H9 (cell line): ENCODE measurements at regions not wholly inside any gene's neighbourhood (a gene's known extent, or its start where the extent isn't known, plus 50 kb on each side); places are given as distances from the start of the nearest gene placed in this dataset.

ENCODE experiments used
- DNase-seq: peaks from one replicate; pipeline ENCODE4 v3.0.0-alpha.2; 2017
- H2AFZ ChIP-seq: one replicate; pipeline ENCODE4 v1.6.1; 2013; ENCODE audit warnings: mild to moderate bottlenecking, low read length, control low read depth, moderate library complexity
- H2AK5ac ChIP-seq: 2 replicates; pipeline ENCODE4 v1.6.1; 2013; ENCODE audit warnings: low read length, control low read depth, mixed read lengths; ENCODE audit not compliant: insufficient read length
- H2BK120ac ChIP-seq: one replicate; pipeline ENCODE4 v1.6.1; 2013; ENCODE audit warnings: low read depth, mild to moderate bottlenecking, low read length, control low read depth, inconsistent platforms; ENCODE audit not compliant: poor library complexity, severe bottlenecking
- H2BK12ac ChIP-seq: 2 replicates; pipeline ENCODE4 v1.6.1; 2013; ENCODE audit warnings: low read length, control low read depth, mixed read lengths, low read depth; ENCODE audit not compliant: insufficient read length
- H2BK15ac ChIP-seq: 2 replicates; pipeline ENCODE4 v1.6.1; 2013; ENCODE audit warnings: low read depth, low read length, control low read depth
- H2BK20ac ChIP-seq: one replicate; pipeline ENCODE4 v1.6.1; 2013; ENCODE audit warnings: low read depth, mild to moderate bottlenecking, low read length, control low read depth, inconsistent platforms; ENCODE audit not compliant: poor library complexity, severe bottlenecking
- H2BK5ac ChIP-seq: 2 replicates; pipeline ENCODE4 v1.6.1; 2013; ENCODE audit warnings: low read length, control low read depth, mixed read lengths; ENCODE audit not compliant: insufficient read length
- H3K14ac ChIP-seq: 2 replicates; pipeline ENCODE4 v1.6.1; 2013; ENCODE audit warnings: low read length, control low read depth; ENCODE audit not compliant: insufficient read depth
- H3K18ac ChIP-seq: 2 replicates; pipeline ENCODE4 v1.6.1; 2013; ENCODE audit warnings: low read depth, mild to moderate bottlenecking, mixed read lengths, low read length, control low read depth; ENCODE audit not compliant: insufficient read length
- H3K23ac ChIP-seq: 2 replicates; pipeline ENCODE4 v1.6.1; 2013; ENCODE audit warnings: low read length, control low read depth, mixed read lengths, low read depth; ENCODE audit not compliant: insufficient read length
- H3K23me2 ChIP-seq: 2 replicates; pipeline ENCODE4 v1.6.1; 2013; ENCODE audit warnings: low read depth, mild to moderate bottlenecking, mixed read lengths, low read length, control low read depth; ENCODE audit not compliant: insufficient read length, poor library complexity, severe bottlenecking
- H3K27ac ChIP-seq: 2 replicates; pipeline ENCODE4 v1.5.1; 2013; ENCODE audit warnings: low read length, control low read depth, mixed read lengths, low read depth; ENCODE audit not compliant: insufficient read length
- H3K27me3 ChIP-seq: 2 replicates; pipeline ENCODE4 v1.6.1; 2013; ENCODE audit warnings: low read length, control low read depth, inconsistent platforms; ENCODE audit not compliant: insufficient read depth
- H3K4ac ChIP-seq: 2 replicates; pipeline ENCODE4 v1.6.1; 2013; ENCODE audit warnings: low read depth, mild to moderate bottlenecking, control low read depth, inconsistent platforms, low read length, moderate library complexity
- H3K4me1 ChIP-seq: 2 replicates; pipeline ENCODE4 v1.6.1; 2013; ENCODE audit warnings: low read length, control low read depth, inconsistent platforms; ENCODE audit not compliant: insufficient read depth
- H3K4me2 ChIP-seq: 2 replicates; pipeline ENCODE4 v1.6.1; 2013; ENCODE audit warnings: low read length, control low read depth, mixed read lengths; ENCODE audit not compliant: insufficient read length, insufficient read depth
- H3K56ac ChIP-seq: 2 replicates; pipeline ENCODE4 v1.6.1; 2013; ENCODE audit warnings: low read depth, mild to moderate bottlenecking, mixed read lengths, low read length, control low read depth; ENCODE audit not compliant: insufficient read length
- H3K79me1 ChIP-seq: 2 replicates; pipeline ENCODE4 v1.6.1; 2013; ENCODE audit warnings: low read depth, mild to moderate bottlenecking, moderate library complexity, low read length, control low read depth, inconsistent platforms; ENCODE audit not compliant: insufficient read depth, poor library complexity, severe bottlenecking
- H3K79me2 ChIP-seq: 2 replicates; pipeline ENCODE4 v1.6.1; 2013; ENCODE audit warnings: low read length, control low read depth, inconsistent platforms; ENCODE audit not compliant: insufficient read depth
- H3K9ac ChIP-seq: 2 replicates; pipeline ENCODE4 v1.6.1; 2013; ENCODE audit warnings: low read length, control low read depth, mixed read lengths; ENCODE audit not compliant: insufficient read length; ENCODE audit errors: extremely low read depth
- H3K9me3 ChIP-seq: one replicate; pipeline ENCODE4 v1.6.1; 2013; ENCODE audit warnings: low read depth, low read length, inconsistent platforms; ENCODE audit not compliant: control insufficient read depth
- H3T11ph ChIP-seq: one replicate; pipeline ENCODE4 v1.6.1; 2013; ENCODE audit warnings: mild to moderate bottlenecking, low read length, control low read depth, inconsistent platforms
- H4K20me1 ChIP-seq: one replicate; pipeline ENCODE4 v1.6.1; 2013; ENCODE audit not compliant: control insufficient read depth, insufficient read length, insufficient read depth
- H4K5ac ChIP-seq: 2 replicates; pipeline ENCODE4 v1.6.1; 2013; ENCODE audit warnings: low read depth, mild to moderate bottlenecking, mixed read lengths, low read length, control low read depth; ENCODE audit not compliant: insufficient read length
- H4K8ac ChIP-seq: replicated peaks from 2 replicates; pipeline ENCODE4 v1.6.1; 2013; ENCODE audit warnings: low read length, control low read depth, mixed read lengths, low read depth; ENCODE audit not compliant: insufficient read length
- H4K91ac ChIP-seq: 2 replicates; pipeline ENCODE4 v1.6.1; 2013; ENCODE audit warnings: low read depth, mild to moderate bottlenecking, moderate library complexity, mixed read lengths, low read length, control low read depth; ENCODE audit not compliant: insufficient read length
- H3K27ac Mint-ChIP-seq, 3 experiments: 2 replicates in 2 of 3; 3 replicates in 1 of 3; pipeline ENCODE4 v1.8.0; 2020 to 2021; ENCODE audit warnings: mixed read lengths in 3 of 3, mild to moderate bottlenecking in 1 of 3, moderate library complexity in 1 of 3
- H3K27me3 Mint-ChIP-seq: 2 replicates; pipeline ENCODE4 v1.8.0; 2021; ENCODE audit warnings: low read depth, mild to moderate bottlenecking, moderate library complexity, mixed read lengths
- H3K36me3 Mint-ChIP-seq, 3 experiments: 2 replicates in 2 of 3; 3 replicates in 1 of 3; pipeline ENCODE4 v1.8.0; 2020 to 2021; ENCODE audit warnings: low read depth in 3 of 3, mixed read lengths in 3 of 3; ENCODE audit not compliant: insufficient read depth in 1 of 3
- H3K4me1 Mint-ChIP-seq, 2 experiments: 2 replicates each; pipeline ENCODE4 v1.8.0; 2020; ENCODE audit warnings: mixed read lengths in 2 of 2
- H3K4me3 Mint-ChIP-seq, 2 experiments: 2 replicates in 1 of 2; 3 replicates in 1 of 2; pipeline ENCODE4 v1.8.0; 2020 to 2021; ENCODE audit warnings: mild to moderate bottlenecking in 2 of 2, mixed read lengths in 2 of 2, moderate library complexity in 1 of 2
- H3K9me3 Mint-ChIP-seq, 2 experiments: 2 replicates in 1 of 2; 3 replicates in 1 of 2; pipeline ENCODE4 v1.8.0; 2020; ENCODE audit warnings: mild to moderate bottlenecking in 2 of 2, mixed read lengths in 2 of 2, moderate library complexity in 1 of 2
- WGBS: extraction: QIAGEN DNeasy Blood & Tissue Kit; methylation state at CpG from one replicate; pipeline ENCODE4 v1.1.7; 2013; ENCODE audit warnings: missing lambda C conversion rate, low lambda C conversion rate, mixed read lengths; ENCODE audit not compliant: insufficient read length; ENCODE audit errors: extremely low coverage; 5-methylcytosine and 5-hydroxymethylcytosine counted together
- TF ChIP-seq, protein P1 (sequence below): fragments of 200-600 bp; sonication (generic); conservative IDR thresholded peaks from 3 replicates; pipeline ENCODE4 v1.8.0; 2021; ENCODE audit warnings: antibody characterized with exemption, mild to moderate bottlenecking

GRCh38 chr18:22789052-22789451 lies 144.1 kb upstream of the RBBP8 start:
- Histone ChIP-seq H3K23me2 (no peaks in the 10 kb centered on the region), H3K9ac (no peak overlapping the region), H3K56ac (no peak overlapping the region), H3K23ac (no peak overlapping the region), H3T11ph (no peak overlapping the region), H3K4me2 (no peak overlapping the region), H3K14ac (no peak overlapping the region), H4K5ac (no peak overlapping the region), H2BK120ac (no peak overlapping the region), H3K79me2 (no peaks in the 10 kb centered on the region), H2BK15ac (no peak overlapping the region), H2AFZ (no peak overlapping the region), H2BK20ac (no peak overlapping the region), H3K9me3 (no peaks in the 10 kb centered on the region), H2BK5ac (no peak overlapping the region), H4K91ac (no peak overlapping the region), H3K27me3 (no peaks in the 10 kb centered on the region), H3K4me1 (no peaks in the 10 kb centered on the region), H3K4ac (no peak overlapping the region), H3K18ac (no peak overlapping the region), H2AK5ac (no peak overlapping the region), H2BK12ac (no peak overlapping the region), H4K20me1 (no peaks in the 10 kb centered on the region), H3K79me1 (no peaks in the 10 kb centered on the region), H3K27ac (no peak overlapping the region), H4K8ac (no peak overlapping the region)
- Mint-ChIP-seq H3K4me1 (no peaks in the 10 kb centered on the region), H3K9me3 (no peaks in the 10 kb centered on the region), H3K4me3 (no peak overlapping the region), H3K27me3 (peaks cover 3% of the 10 kb centered on the region), H3K27ac (no peak overlapping the region), H3K36me3 (no peaks in the 10 kb centered on the region)
- no peak for DNase-seq
- TF ChIP-seq, protein P1, sequence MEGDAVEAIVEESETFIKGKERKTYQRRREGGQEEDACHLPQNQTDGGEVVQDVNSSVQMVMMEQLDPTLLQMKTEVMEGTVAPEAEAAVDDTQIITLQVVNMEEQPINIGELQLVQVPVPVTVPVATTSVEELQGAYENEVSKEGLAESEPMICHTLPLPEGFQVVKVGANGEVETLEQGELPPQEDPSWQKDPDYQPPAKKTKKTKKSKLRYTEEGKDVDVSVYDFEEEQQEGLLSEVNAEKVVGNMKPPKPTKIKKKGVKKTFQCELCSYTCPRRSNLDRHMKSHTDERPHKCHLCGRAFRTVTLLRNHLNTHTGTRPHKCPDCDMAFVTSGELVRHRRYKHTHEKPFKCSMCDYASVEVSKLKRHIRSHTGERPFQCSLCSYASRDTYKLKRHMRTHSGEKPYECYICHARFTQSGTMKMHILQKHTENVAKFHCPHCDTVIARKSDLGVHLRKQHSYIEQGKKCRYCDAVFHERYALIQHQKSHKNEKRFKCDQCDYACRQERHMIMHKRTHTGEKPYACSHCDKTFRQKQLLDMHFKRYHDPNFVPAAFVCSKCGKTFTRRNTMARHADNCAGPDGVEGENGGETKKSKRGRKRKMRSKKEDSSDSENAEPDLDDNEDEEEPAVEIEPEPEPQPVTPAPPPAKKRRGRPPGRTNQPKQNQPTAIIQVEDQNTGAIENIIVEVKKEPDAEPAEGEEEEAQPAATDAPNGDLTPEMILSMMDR = no peak
- WGBS = no CpG with 5 or more reads among the region's 2 CpGs
